Erythroblast (primary cell): ENCODE measurements at regions not wholly inside any gene's neighbourhood (a gene's known extent, or its start where the extent isn't known, plus 50 kb on each side); places are given as distances from the start of the nearest gene placed in this dataset.

Source experiments
- GATA1 ChIP-seq: IDR thresholded peaks from 2 replicates; pipeline ENCODE4 v1.6.1; 2011; ENCODE audit warnings: low read depth, mild to moderate bottlenecking, control low read depth, low read length, moderate library complexity
- POLR2A ChIP-seq: IDR thresholded peaks from 2 replicates; pipeline ENCODE4 v1.6.1; 2011; ENCODE audit warnings: mild to moderate bottlenecking, low read length

DNA sequence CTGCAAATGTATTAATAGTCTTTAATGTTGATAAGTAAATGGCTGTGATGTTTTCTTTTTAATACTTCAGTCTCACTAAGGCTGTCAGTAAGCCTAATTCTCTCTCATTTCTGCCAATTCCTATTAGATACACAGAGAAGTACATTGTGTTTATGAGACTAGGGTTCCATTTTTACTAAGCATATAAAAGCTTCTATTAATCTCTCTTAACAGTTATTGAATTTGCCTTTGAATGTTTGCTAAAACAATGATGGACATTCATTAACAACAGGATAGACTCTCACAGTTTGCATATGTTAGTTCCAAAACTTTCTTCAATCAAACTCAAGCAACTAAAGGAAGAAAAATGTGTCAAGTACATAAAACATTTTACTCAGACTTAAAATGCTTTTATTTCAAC lies 659.3 kb downstream of the TLE1 start:
- TF ChIP-seq POLR2A: no peak
- TF ChIP-seq GATA1: no peak
